Breast epithelium (tissue), 4 donors: ENCODE measurements at regions not wholly inside any gene's neighbourhood (a gene's known extent, or its start where the extent isn't known, plus 50 kb on each side); places are given as distances from the start of the nearest gene placed in this dataset.

Experiments
- DNase-seq, 2 donors: peaks; one replicate each; pipeline ENCODE4 v3.0.0-alpha.2; 2019; ENCODE audit warnings: low spot score in 2 of 2
- H3K27ac ChIP-seq, 2 donors: fragments of 200-600 bp; sonication (generic) in 1 of 2; one replicate each; pipeline ENCODE4 v1.5.1; 2016 to 2019; ENCODE audit warnings: mild to moderate bottlenecking in 1 of 2
- H3K27me3 ChIP-seq, 2 donors: fragments of 200-600 bp; sonication (generic) in 1 of 2; one replicate each; pipeline versions ENCODE4 v1.5.1 to v1.6.0; 2017 to 2019; ENCODE audit warnings: control low read depth in 1 of 2, mild to moderate bottlenecking in 1 of 2
- H3K36me3 ChIP-seq: fragments of 200-600 bp; one replicate; pipeline ENCODE4 v1.5.1; 2019
- H3K4me1 ChIP-seq, 2 donors: fragments of 200-600 bp; sonication (generic); one replicate each; pipeline ENCODE4 v1.5.1; 2016 to 2019; ENCODE audit warnings: control low read depth in 1 of 2
- H3K4me3 ChIP-seq, 3 donors: fragments of 200-600 bp; sonication (generic); 1 replicate in 2 of 3; 2 replicates in 1 of 3; pipeline ENCODE4 v1.5.1; 2016 to 2019; ENCODE audit warnings: mild to moderate bottlenecking in 3 of 3, moderate library complexity in 2 of 3
- H3K9me3 ChIP-seq, 2 donors: fragments of 200-600 bp; sonication (generic) in 1 of 2; one replicate each; pipeline ENCODE4 v1.5.1; 2016 to 2019; ENCODE audit warnings: control low read depth in 1 of 2
- CTCF ChIP-seq, 3 donors: fragments of 450-650 bp; IDR thresholded peaks; one replicate each; pipeline ENCODE4 v1.5.1; 2016 to 2017; ENCODE audit warnings: antibody characterized with exemption in 3 of 3, mild to moderate bottlenecking in 3 of 3, moderate library complexity in 3 of 3
- POLR2A ChIP-seq: fragments of 450-650 bp; IDR thresholded peaks from one replicate; pipeline ENCODE4 v1.6.1; 2016; ENCODE audit warnings: antibody characterized with exemption, mild to moderate bottlenecking, moderate library complexity
- POLR2AphosphoS5 ChIP-seq, 3 donors: sonication (generic); formaldehyde crosslinking; IDR thresholded peaks; one replicate each; pipeline ENCODE4 v1.6.1; 2017; ENCODE audit warnings: antibody characterized with exemption in 3 of 3
- intact Hi-C: fragments of 100-400 bp; cut with DNase I; formaldehyde crosslinking; loops from one replicate; pipeline ENCODE4 v1.15.1; 2023; ENCODE audit warnings: low total_unique reads

- no peak for DNase-seq
- Histone ChIP-seq H3K36me3 (no peaks in the 10 kb centered on the region), H3K27me3 (peaks cover 0 to 8% of the 10 kb centered on the region in 2 donors), H3K4me1 (no peaks in the 10 kb centered on the region), H3K27ac (no peak overlapping the region), H3K9me3 (no peaks in the 10 kb centered on the region), H3K4me3 (no peak overlapping the region)
- intact Hi-C loops: no loop called here
- no peak for TF ChIP-seq POLR2AphosphoS5 (IDR thresholded peaks at IDR 0.05)
- TF ChIP-seq CTCF (IDR thresholded peaks at IDR 0.05): no peak
- TF ChIP-seq POLR2A: no peak
Measured at GRCh38 chr21:41048623-41049022, 119.3 kb upstream of the BACE2 start.

- no peak for DNase-seq
Measured at GRCh38 chr21:41052820-41053555, 115.0 kb upstream of the BACE2 start.

GRCh38 chr21:41054018-41054578 lies 113.9 kb upstream of the BACE2 start:
- no peaks in the 10 kb centered on the region for H3K9me3 ChIP-seq
- no peak overlapping the region for H3K27ac ChIP-seq
- intact Hi-C loops: loop anchor here (10.0 kb wide), 1 partner anchor 209 kb away; the partner anchor contains the start of gene DSCAM
- no peak overlapping the region for H3K4me3 ChIP-seq
- TF ChIP-seq POLR2A: no peak
- TF ChIP-seq CTCF (IDR thresholded peaks at IDR 0.05): no peak
- no peak for TF ChIP-seq POLR2AphosphoS5 (IDR thresholded peaks at IDR 0.05)
- H3K4me1 ChIP-seq: no peaks in the 10 kb centered on the region
- H3K27me3 ChIP-seq: peaks cover 0 to 5% of the 10 kb centered on the region in 2 donors
- H3K36me3 ChIP-seq: no peaks in the 10 kb centered on the region
- DNase-seq: no peak

More at GRCh38 chr21:41052820-41053555, 115.0 kb upstream of the BACE2 start:
- intact Hi-C loops: loop anchor here (10.0 kb wide), 1 partner anchor 208 kb away; the partner anchor contains the start of gene DSCAM
- TF ChIP-seq CTCF (IDR thresholded peaks at IDR 0.05) (no peak), POLR2A (no peak), POLR2AphosphoS5 (IDR thresholded peaks at IDR 0.05) (no peak)
- H3K9me3 ChIP-seq: no peaks in the 10 kb centered on the region
- H3K27ac ChIP-seq: no peak overlapping the region
- H3K4me1 ChIP-seq: no peaks in the 10 kb centered on the region
- no peaks in the 10 kb centered on the region for H3K36me3 ChIP-seq
- peaks cover 0 to 5% of the 10 kb centered on the region in 2 donors for H3K27me3 ChIP-seq
- no peak overlapping the region for H3K4me3 ChIP-seq

- no peak for DNase-seq
Measured at GRCh38 chr21:41055266-41055665, 112.7 kb upstream of the BACE2 start.

More at GRCh38 chr21:41055266-41055665, 112.7 kb upstream of the BACE2 start:
- intact Hi-C loops: loop anchor here (10.0 kb wide), 1 partner anchor 210 kb away; the partner anchor contains the start of gene DSCAM
- TF ChIP-seq POLR2A (no peak), POLR2AphosphoS5 (IDR thresholded peaks at IDR 0.05) (no peak), CTCF (IDR thresholded peaks at IDR 0.05) (no peak)
- Histone ChIP-seq H3K9me3 (no peaks in the 10 kb centered on the region), H3K4me1 (no peaks in the 10 kb centered on the region), H3K36me3 (no peaks in the 10 kb centered on the region), H3K4me3 (no peak overlapping the region), H3K27ac (no peak overlapping the region), H3K27me3 (peaks cover 0 to 5% of the 10 kb centered on the region in 2 donors)
